ENCODE measurements at regions not wholly inside any gene's neighbourhood (a gene's known extent, or its start where the extent isn't known, plus 50 kb on each side); places are given as distances from the start of the nearest gene placed in this dataset.

GRCh38 chr3:72449551-72449950 lies 398.7 kb downstream of the SHQ1 start:
- TF ChIP-seq CTCF (IDR thresholded peaks at IDR 0.05; ENCODE audit: low read depth, low read length) (no peak), POLR2A (IDR thresholded peaks at IDR 0.05; ENCODE audit: extremely low read depth, insufficient read length) (no peak), MYC (IDR thresholded peaks at IDR 0.05; ENCODE audit: low read depth, low read length) (no peak), MAX (IDR thresholded peaks at IDR 0.05; ENCODE audit: low read depth, low read length) (no peak)
